ENCODE measurements at regions not wholly inside any gene's neighbourhood (a gene's known extent, or its start where the extent isn't known, plus 50 kb on each side); places are given as distances from the start of the nearest gene placed in this dataset.
A peak's percentile ranks its signal among the peaks of the same experiment; 100 is the strongest.

- no peak for TF ChIP-seq AHDC1 (CRISPR knock-in tag; IDR thresholded peaks at IDR 0.05; ENCODE audit: borderline replicate concordance)
Measured at GRCh38 chr21:41068496-41068895, 99.5 kb upstream of the BACE2 start (continued).

GRCh38 chr21:41068967-41069642 lies 98.9 kb upstream of the BACE2 start:
- Histone ChIP-seq H3K36me3 (replicated peaks in 1 of 2; ENCODE audit: control insufficient read depth in 1 of 2, insufficient read depth in 2 of 2, low read length in 2 of 2) (no peaks in the 10 kb centered on the region), H3K4me3 (replicated peaks in 1 of 3; ENCODE audit: insufficient read depth in 1 of 3, low read depth in 2 of 3, low read length in 3 of 3) (no peak overlapping the region), H3K9me3 (ENCODE audit: low read length) (no peaks in the 10 kb centered on the region), H4K20me1 (ENCODE audit: insufficient read depth, low read length) (no peaks in the 10 kb centered on the region), H3K79me2 (ENCODE audit: insufficient read depth, low read length) (no peaks in the 10 kb centered on the region), H3K4me1 (ENCODE audit: insufficient read depth, low read length) (no peaks in the 10 kb centered on the region), H2AFZ (ENCODE audit: low read length) (no peak overlapping the region), H3K9ac (ENCODE audit: insufficient read depth, low read depth, low read length) (no peak overlapping the region), H3K4me2 (ENCODE audit: low read depth, low read length) (no peak overlapping the region), H3K27me3 (ENCODE audit: control insufficient read depth in 1 of 2, insufficient read depth in 2 of 2, low read length in 2 of 2) (peaks cover 0 to 13% of the 10 kb centered on the region in 2 experiments; a peak in 2 of 5 replicates), H3K27ac (ENCODE audit: extremely low read length, insufficient read depth, low read length) (no peak overlapping the region)
- peak; percentile 98 for ATAC-seq
- peak; percentile 50 for DNase-seq (ENCODE audit: low spot score)
- FAIRE-seq, result peak; percentile 37
- intact Hi-C loops (cut with micrococcal nuclease; ENCODE audit: unreplicated experiment) (no loop called here), in situ Hi-C loops (cut with HindIII; ENCODE audit: extremely low pct_ligation_motif_present, low pct_unique_long_range_greater_than_20kb) (loop anchor here (5.0 to 25.0 kb wide), 2 partner anchors 607 to 927 kb away; no protein-coding TSS in a partner anchor)
- POLR2A ChIA-PET, result no interaction called here
- CTCF ChIA-PET (ENCODE audit: low intra/inter-chr PET ratio, low total read pairs), result interaction anchor here (2.4 kb wide), 1 partner anchor 925 kb away, joined by 14 read pairs; no protein-coding TSS in a partner anchor
- no TSS peak for BruUV-seq (replicated peaks)
- 11% methylated on average over 14 of the region's 30 CpGs for WGBS (ENCODE audit: low lambda C conversion rate)
- TF ChIP-seq GABPB1 (CRISPR knock-in tag; IDR thresholded peaks at IDR 0.05) (peak; percentile 33; the same call in 1 of the 2 replicates), ZNF691 (CRISPR knock-in tag; IDR thresholded peaks at IDR 0.05; ENCODE audit: borderline replicate concordance, low read depth) (0 out of 2 replicates have a peak, but pooled peaks have one; percentile 31), REST (IDR thresholded peaks at IDR 0.05; ENCODE audit: borderline replicate concordance in 1 of 2, low read depth in 1 of 2, low read length in 2 of 2) (no peak), ZNF768 (CRISPR knock-in tag; IDR thresholded peaks at IDR 0.05) (peak; percentile 57; the same call in 1 of the 2 replicates)

All from HepG2 (cell line).